HepG2 (cell line): ENCODE measurements at regions not wholly inside any gene's neighbourhood (a gene's known extent, or its start where the extent isn't known, plus 50 kb on each side); places are given as distances from the start of the nearest gene placed in this dataset.

Experiments
- MAFG ChIP-seq: sonication (generic); formaldehyde crosslinking; IDR thresholded peaks from 2 replicates; pipeline ENCODE4 v1.5.1; 2020; ENCODE audit warnings: mild to moderate bottlenecking, missing genetic modification reagents
- SUZ12 ChIP-seq: fragments of 150-350 bp; IDR thresholded peaks from 2 replicates; pipeline ENCODE4 v1.6.1; 2014; ENCODE audit warnings: low read depth, low read length
- ZNF501 ChIP-seq: sonication (generic); formaldehyde crosslinking; IDR thresholded peaks from 2 replicates; pipeline ENCODE4 v1.5.1; 2020; ENCODE audit warnings: mild to moderate bottlenecking, moderate library complexity, missing genetic modification reagents
- TF ChIP-seq, protein P1 (sequence below): sonication (generic); formaldehyde crosslinking; IDR thresholded peaks from 2 replicates; pipeline ENCODE4 v1.5.0; 2020; ENCODE audit warnings: missing genetic modification reagents

DNA sequence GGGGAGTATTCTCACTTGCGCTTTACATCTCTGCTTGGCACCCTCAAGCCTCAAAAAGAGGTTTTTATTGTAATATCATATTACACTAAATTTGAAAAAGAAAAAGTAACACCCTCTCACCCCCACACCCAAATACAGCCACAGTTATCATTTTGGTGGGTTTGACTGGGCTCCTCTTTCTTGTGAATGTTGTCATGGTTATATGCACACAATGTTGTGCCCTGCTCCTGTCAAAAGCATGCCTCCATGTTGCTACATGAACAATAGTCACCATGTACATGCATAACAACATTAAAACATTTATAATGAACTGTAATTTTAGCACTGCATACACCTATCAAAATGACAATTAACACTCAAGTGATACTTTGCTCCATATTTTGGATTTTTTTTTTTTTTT is 100.2 kb downstream of the BCL2L11 start:
- TF ChIP-seq, protein P1, sequence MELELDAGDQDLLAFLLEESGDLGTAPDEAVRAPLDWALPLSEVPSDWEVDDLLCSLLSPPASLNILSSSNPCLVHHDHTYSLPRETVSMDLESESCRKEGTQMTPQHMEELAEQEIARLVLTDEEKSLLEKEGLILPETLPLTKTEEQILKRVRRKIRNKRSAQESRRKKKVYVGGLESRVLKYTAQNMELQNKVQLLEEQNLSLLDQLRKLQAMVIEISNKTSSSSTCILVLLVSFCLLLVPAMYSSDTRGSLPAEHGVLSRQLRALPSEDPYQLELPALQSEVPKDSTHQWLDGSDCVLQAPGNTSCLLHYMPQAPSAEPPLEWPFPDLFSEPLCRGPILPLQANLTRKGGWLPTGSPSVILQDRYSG (CRISPR knock-in tag): no peak
- TF ChIP-seq MAFG (CRISPR knock-in tag) (no peak), SUZ12 (no peak), ZNF501 (CRISPR knock-in tag) (no peak)
